NCI-H2107 treated with DMSO at 0.1 percent for 48 hours (cell line): ENCODE measurements at regions not wholly inside any gene's neighbourhood (a gene's known extent, or its start where the extent isn't known, plus 50 kb on each side); places are given as distances from the start of the nearest gene placed in this dataset.

ENCODE experiments used
- DNase-seq: peaks from one replicate; lab custom pipeline; 2025; ENCODE audit not compliant: unreplicated experiment; lab: John Stamatoyannopoulos, UW

DNA sequence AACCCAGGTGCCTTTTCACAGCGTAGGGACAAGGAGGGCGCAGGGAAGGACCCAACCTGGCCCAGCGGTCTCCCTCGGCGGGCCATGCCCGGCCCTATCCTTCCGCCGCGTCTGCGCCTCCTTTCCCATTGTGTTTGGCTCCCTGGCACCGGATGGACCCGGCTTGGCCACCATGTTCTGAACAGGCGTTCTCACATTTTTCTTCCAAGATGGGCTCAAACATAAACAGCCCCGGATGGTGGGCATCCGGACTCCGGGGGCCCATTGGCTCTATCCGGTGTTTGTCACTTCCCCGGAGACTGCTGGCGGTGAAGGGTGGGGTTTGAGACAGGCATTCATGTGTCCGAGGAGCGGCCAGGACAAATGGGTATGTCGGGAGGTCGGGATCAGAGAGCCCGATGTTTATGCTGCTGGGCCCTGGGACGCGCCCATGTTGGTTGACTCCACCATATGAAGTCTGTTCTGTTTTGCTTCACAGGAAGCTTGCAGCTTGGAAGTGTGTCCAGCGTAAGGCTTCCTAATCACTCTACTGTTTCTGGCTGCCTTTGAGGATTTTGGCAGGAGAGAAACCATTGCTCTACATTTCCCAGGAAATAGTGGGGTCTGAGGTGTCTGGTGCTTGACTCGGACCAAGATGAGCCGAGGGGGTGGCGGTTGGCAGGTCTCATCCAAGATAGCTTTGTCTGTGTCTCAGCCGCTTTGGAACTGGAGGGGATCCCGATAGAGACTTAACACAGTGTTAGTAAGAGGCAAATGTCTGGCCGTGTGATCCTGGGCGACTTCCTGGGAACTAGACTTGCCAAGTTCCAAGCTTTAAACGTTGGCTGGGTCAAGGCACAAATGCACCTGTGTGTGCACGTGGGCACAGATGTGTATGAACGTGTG, 188.3 kb downstream of the IRF8 start:
- no peak for DNase-seq

DNA sequence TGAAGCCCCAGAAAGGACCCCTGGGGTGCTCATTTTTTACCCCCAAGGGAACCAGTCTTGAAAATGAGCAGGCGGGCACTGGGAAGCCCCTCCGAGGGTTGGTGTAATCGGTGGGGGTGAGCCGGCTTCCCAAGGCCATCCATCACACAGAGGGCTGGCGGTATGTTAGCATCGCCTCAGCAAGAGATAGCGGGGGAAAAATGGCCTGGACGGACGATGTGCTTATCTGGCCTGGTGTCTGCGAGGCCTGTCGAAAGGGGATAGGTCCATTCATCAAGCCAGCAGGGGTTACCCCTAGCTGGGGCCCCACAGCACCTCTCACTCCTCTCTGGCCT, 188.9 kb downstream of the IRF8 start:
- DNase-seq: no peak

DNA sequence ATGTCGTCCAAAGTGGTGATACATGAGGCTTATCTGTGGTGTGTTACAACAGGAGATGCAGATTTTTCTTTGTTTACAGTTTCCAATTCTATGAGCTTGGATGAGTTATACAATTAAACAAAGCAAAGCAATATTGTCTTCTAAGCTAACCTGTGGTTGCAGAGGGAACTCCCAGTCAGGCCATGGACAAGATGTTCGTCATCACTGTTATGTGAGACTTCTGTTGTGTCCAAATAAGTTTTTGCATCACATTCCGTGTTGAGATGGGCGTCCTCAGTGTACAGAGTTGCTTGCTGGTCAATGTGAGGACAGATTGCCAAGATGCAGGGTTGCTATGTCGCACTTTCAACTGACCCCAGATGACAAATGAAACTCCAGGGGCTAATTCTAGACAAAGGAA, 189.3 kb downstream of the IRF8 start:
- no peak for DNase-seq

DNA sequence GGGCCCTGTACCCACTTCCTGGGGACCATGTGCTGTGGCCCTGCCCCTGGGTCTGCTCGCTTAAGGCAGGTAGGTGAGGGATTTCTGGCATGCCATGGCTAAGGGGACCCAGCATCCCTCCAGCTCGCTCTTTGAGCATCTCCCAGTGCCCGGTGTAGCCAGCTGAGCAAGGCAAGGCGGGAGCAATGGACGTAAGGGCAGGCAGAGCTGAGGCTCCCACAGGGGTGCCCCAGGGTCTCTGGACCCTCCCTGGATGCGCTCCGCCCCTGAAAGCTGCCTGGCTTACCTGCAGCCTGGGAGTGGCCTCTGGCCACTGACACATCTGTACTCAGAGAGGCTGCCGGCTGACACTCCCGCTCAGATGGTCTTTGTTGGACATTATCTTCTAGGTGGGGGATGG, 189.9 kb downstream of the IRF8 start:
- DNase-seq: no peak

DNA sequence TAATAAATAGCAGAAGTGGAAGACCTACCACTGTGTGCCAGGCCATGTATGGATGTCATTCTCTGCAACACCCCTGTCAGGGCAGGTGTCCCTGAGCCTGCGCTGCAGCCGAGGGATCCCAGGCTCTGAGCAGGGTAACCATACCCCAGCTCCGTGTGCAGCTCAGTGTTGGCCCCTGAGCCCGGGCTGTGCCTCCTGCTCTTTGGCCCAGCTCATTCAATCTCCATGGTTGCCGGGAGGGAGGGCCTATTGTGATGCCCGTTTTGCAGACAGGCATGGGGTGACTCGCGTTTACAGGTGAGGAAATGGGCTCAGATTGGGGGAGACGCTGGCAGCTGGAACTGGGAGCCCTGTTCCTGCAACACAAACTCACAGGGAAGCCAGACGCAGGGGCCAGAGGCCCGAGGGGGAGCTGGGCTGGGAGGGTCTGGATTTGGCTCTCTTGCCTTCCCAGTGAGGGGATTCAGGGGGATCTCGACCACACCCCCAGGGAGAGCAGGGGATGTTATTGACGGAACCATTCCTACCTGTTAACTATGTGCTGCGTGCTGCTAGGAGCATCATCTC, 190.5 kb downstream of the IRF8 start:
- DNase-seq: no peak

DNA sequence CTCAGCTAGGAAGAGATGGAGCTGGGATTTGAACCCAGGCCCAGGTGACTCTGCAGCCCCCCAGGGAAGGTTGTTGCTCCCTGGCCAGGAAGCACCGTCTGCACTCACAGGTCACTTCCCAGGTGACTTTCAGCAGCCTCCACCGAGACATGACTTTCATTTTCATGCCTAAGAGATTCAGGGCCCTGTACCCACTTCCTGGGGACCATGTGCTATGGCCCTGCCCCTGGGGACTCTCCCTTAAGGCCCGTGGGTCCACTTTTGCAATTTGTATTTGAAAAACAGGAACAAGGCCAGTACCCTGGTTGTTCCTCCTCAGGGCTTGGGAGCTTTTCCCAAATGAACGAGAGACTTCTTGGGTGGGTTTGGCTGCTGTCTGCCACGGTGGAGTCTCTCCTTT, 191.0 kb downstream of the IRF8 start:
- DNase-seq: no peak

DNA sequence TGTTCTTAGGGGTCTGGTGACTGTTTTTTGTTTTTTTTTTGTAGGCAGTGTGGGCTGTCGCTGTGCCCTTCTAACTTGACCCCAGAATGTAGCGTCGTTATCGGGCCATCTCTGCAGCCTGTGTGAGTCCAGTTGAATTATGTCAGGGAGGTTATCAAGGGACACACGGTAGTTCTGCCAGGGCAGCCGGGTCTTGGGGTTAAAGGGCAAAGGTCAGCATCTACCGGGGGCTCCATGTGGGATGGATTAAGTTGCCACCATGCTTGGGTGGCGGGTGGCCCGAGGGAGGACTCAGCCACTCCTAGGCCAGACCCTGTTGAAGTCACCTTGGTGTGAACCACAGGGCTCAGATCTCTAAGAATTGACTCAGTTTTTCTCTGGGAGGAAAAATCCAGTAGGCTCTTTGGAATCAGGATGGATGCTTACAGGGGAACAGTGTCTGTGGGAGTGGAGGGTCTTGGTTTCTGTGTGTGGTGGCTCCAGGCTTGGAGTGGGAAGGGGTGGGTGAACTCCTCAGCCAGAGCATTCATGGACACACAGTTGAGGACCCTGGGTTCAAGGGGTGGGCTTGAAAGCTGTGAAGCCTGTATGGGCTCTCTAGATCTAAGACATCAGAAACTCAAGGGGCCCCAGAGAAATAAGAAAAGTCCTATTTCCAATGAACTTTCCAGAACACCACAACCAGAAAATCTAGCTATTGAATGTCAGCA, 191.7 kb downstream of the IRF8 start:
- no peak for DNase-seq

DNA sequence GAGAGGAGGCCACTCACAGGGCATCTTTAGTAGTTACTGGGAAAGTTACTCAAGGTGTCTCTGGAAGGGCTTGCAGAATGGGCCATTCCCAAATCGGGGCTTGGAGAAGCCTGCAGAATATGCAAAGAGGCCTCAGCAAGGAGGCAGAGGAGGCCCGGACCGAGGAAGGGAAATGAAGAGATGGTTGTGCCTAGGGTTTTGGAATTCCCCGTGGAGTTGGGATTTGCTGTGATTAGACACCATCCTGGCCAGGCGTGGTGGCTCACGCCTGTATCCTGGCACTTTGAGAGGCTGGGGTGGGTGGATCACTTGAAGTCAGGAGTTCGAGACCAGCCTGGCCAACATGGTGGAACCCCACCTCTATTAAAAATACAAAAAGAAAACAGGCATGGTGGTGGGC, 193.0 kb downstream of the IRF8 start:
- no peak for DNase-seq

DNA sequence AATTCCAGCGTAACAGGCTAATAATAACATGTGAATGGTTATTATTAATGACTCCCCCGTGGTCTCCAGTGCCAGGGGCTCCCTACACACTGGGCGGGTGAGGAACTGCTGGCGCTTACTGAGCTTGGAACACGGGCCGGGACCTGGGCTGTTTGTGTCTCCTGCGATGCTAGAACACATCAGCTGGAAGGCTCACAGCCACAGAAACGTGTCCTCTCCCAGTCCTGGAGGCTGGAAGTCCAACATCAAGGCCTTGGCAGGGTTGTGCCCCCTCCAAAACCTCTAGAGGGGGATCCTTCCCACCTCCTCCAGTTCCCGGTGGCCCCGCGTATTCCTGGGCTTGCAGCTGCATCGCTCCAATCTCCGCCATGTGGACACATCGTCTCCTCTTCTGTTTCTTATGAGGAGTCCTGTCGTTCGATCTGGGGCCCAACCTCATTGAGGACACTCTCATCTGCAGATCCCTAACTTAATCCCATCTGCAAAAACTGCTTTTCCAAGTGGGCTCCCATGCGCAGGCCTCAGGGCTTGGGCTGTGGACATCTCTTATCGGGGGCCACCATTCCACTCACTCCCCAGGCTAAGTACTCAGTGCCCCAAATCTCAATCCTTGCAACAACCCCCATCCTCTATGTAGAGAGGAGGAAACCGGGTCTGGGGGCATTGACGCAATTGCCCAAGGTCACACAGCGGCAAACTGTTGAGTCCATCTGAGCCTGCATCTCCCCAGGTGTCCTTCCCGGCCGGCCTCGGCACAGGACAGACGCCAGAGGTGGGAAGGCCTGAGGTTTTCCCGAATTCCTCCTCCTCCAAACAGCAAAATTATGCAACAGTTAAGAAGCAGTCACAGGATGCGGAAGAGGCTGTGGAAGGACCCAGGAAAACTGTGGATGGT, 193.9 kb downstream of the IRF8 start:
- DNase-seq: no peak

DNA sequence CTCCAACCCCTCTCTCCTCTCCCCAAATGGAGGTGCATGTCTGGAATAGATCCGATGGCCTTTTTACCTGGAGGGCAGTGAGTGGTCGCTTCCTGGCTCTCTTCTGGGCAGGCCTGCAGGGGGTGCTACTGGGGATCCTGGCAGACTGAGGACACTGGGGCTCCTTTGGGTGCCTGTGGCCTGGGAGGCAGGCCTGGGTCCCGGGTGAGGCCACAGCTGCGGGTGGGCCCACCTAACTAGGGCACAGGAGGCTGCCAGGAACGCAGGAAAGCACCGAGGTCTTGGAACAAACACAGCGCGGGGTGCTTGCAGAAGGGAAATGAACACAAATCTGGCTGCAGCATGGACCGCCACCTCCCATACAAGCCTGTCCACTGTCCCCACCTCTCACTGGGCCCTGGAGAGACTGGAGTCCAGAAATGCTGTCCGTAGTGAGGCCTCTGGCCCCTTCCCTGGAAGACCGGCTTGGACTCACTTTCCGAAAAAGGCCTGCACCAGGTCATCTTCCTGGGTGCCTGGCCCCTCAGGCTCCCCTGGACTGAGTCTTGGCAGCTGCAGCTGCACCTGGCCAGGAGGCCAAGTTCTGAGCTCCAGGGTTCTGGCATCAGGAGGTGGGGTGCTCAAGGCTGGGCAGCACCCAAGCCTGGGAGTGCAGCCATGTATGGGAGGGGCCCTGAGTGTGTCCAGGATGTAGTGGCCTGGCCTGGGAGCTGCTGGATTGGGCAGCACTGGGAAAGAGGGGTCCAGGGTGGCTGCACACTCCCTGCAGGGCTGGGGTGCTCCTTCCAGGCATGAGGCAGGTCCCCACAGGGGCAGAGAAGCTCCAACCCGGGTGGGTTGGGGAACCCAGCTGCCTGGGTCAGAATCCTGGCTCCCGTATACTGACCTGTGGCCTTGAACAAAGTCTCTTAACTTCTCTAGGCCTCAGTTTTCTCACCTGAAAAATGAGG, 195.1 kb downstream of the IRF8 start:
- no peak for DNase-seq

DNA sequence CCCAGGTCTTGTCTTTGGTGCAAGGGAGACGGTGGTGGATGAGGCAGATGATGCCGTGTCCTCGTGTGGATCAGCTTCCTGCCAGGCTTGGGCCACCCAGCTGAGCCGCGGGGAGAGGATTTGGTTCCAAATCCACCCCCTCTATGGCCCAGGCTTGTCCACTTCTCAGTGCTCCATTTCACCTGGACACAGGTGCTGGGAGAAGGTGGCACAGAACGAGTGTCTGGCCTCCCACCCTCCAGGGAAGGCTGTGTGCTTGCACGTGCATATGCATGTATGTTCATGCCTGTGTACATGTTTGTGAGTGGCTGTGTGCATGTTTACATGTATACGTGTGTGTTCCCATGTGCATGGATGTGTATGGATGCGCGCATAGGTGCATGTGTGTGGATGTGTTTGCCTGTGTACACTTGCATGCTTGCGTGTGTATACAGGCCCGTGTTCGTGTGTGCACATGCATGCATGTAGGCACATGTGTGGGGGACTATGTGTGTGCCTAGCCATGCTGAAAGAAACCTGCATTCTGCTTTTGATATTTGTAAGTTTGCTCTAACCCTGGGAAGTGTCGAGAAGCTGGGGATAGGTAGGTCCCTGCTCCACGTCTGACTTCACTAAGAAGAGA, 196.3 kb downstream of the IRF8 start:
- DNase-seq: no peak

DNA sequence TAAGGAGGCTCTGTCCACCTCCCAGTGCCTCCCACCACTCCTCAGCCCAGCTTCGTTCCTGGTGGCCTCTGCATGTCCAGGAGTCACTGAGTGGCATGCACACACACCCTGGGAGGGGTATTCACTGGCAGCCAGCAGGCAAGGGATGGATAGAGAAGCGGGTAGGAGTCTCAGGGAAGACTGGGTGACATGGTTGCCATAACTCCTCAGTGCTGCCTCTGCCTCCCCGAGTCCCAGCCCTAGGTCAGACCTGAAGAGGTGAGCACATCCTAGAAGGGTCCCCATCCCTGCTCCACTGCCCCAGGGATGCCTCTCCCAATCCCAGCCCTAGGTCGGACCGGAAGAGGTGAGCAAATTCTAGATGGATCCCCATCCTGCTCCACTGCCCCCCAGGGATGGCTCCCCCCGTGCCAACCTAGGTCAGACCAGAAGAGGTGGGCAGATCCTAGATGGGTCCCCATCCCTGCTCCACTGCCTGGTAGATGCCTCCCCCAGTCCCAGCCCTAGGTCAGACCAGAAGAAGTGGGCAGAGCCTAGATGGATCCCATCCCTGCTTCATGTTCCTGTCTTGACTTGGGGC, 197.0 kb downstream of the IRF8 start:
- no peak for DNase-seq

DNA sequence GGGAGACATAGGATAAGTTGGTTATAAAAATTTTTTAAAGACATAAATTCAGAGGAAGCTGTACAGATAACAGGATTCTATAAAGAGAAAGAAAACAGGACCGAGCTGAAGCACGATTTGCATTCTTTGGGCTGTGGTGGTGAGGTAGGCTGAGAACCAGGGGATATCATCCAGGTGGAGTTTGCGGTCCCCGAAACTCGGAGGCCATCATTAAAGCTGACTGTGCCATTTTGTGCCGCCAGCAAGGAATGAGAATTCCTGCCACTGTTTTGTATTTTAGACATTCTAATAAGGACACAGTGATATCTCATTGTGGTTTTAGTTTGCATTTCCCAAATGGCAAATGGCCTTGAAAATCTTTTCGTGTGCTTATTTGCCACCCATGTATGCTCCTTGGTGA, 197.9 kb downstream of the IRF8 start:
- no peak for DNase-seq

DNA sequence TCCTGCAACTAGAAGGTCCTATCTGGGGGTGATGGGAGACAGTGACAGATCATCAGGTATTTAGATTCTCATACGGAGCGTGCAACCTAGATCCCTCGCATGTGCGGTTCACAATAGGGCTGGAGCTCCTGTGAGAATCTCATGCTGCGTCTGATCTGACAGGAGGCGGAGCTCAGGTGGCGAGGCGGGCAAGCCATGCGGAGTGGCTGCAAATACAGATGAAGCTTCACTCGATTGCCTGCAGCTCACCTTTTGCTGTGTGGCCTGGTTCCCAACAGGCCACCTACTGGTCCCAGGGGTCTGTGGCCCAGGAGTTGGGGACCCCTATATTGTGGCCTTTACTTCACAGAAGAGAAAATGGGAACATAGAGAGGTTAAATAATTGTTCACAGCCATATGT, 200.4 kb downstream of the IRF8 start:
- DNase-seq: no peak

DNA sequence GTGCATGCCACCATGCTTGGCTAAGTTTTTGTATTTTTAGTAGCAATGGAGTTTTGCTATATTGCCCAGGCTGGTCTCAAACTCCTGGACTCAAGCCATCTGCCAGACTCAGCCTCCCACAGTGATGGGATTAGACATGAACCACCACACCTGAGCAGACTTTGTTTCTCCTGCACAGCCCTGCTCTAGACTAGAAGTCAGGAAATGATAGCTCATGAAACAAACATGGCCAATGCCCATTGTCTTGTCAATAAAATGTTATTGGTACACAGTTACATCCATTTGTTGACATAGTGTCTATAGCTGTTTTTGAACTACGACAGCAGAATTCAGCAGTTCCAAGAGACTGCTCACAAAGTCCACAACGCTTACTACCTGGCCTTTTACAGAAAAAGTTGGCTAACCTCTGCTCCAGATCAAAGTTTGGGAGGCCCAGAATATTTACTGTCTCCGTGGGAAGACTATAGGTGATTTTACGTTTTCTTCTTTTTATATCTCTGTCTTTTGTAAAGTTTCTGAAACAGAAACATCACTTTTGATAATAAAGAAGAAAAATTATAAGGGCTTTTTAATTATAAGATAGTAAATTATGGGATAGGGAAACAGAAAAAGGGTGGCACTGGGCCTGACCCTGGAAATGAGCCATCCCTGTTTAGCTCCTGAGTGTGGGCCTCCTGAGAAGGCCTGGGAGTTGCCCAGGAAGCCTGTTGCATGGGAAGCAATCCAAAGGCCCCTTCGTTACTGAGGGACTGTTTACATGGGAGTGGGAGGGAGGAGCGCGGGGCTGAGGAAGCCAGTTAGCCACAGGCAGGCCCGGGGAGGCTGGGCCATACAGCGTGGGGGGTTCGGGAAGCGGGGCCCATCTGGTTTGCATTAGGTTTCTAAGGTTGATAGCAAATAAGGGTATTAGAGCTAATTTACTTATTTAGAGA, 201.5 kb downstream of the IRF8 start:
- no peak for DNase-seq

DNA sequence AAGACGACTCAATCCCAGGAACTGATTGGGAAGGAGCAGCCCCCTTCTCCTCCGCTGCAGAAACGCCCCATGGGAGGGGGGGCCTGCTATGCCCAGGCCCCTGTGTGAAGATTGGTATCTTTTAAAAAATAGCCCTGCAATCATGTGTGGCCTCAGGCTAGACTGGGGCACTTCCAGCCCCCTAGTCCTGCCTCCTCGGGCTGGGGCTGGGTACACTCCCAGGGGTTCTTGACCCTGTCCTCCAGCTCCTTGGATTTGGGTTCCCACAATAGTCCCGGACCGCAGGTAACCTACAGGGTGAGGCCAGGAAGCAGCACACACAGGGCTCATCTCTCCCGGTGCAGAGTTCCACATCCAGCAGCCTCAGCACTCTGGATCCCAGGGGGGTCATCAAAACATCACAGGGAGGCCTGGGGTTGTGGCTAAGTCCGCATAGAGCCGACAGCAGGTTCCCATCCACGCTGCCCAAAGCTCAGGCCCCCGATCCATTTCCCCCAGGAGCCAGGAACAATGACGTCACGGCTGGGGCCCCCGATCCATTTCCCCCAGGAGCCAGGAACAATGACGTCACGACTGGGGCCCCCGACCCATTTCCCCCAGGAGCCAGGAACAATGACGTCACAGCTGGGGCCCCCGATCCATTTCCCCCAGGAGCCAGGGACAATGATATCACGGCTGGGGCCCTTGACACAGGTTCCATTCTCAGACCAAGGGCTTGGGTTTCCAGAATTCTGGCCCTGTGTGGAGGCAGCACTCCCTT, 202.4 kb downstream of the IRF8 start:
- no peak for DNase-seq

DNA sequence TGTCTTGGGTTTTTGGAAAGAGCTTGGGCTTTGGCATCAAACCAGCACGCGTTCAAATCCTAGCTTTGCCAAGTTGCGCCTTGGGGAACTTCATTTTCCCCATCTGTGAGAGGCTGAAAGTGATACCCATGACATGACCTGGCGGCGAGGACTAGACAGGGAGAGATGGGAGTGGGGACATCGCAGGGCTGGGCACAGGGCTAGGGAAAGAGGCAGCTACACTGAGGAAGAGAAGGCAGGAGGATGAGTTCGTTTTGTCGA, 202.9 kb downstream of the IRF8 start:
- DNase-seq: no peak

DNA sequence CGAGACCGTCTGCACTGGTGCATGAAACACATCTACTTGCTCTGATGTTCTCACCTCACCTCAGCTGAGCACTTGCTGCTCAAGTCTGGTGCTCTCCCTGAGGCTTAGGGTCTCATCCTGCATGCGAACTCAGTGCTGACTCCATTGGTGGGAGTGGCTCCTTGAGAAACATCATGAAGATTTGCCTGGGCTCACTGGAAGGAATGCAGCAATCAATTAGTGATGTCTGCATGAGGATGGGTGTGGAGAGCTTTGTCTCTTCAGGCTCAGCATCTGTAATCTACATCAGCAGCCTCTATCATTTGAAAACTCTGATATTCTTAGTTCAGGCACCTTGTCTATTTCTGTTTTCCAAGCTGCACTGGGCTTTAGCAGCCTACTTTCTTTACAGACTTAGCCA, 204.4 kb downstream of the IRF8 start:
- no peak for DNase-seq
